HUES48 (cell line): ENCODE measurements at regions not wholly inside any gene's neighbourhood (a gene's known extent, or its start where the extent isn't known, plus 50 kb on each side); places are given as distances from the start of the nearest gene placed in this dataset.

Experiments
- H3K27ac ChIP-seq: one replicate; pipeline ENCODE4 v1.7.0; 2013; ENCODE audit warnings: low read depth, low read length, inconsistent platforms
- H3K27me3 ChIP-seq: 2 replicates; pipeline ENCODE4 v1.6.1; 2013; ENCODE audit warnings: mild to moderate bottlenecking, low read length; ENCODE audit not compliant: control insufficient read depth, insufficient read depth
- H3K36me3 ChIP-seq: 2 replicates; pipeline ENCODE4 v1.6.1; 2013; ENCODE audit warnings: low read length; ENCODE audit not compliant: control insufficient read depth, insufficient read depth
- H3K4me1 ChIP-seq: 2 replicates; pipeline ENCODE4 v1.6.1; 2013; ENCODE audit warnings: mild to moderate bottlenecking, low read length; ENCODE audit not compliant: control insufficient read depth, insufficient read depth
- H3K4me3 ChIP-seq: 2 replicates; pipeline ENCODE4 v1.5.1; 2013; ENCODE audit warnings: mild to moderate bottlenecking, low read depth, low read length
- H3K9ac ChIP-seq: 2 replicates; pipeline ENCODE4 v1.6.1; 2013; ENCODE audit warnings: mild to moderate bottlenecking, low read depth, low read length, moderate library complexity
- H3K9me3 ChIP-seq: 2 replicates; pipeline ENCODE4 v1.6.1; 2013; ENCODE audit warnings: low read length; ENCODE audit not compliant: control insufficient read depth, insufficient read depth

GRCh38 chr9:126147186-126147935 is 179.3 kb upstream of the MVB12B start:
- Histone ChIP-seq H3K9me3 (no peaks in the 10 kb centered on the region), H3K27me3 (peaks cover 41% of the 10 kb centered on the region), H3K9ac (no peak overlapping the region), H3K36me3 (no peaks in the 10 kb centered on the region), H3K4me1 (peaks cover 6% of the 10 kb centered on the region), H3K4me3 (no peak overlapping the region), H3K27ac (no peak overlapping the region)

- no peak overlapping the region for H3K4me3 ChIP-seq
- no peaks in the 10 kb centered on the region for H3K36me3 ChIP-seq
- no peak overlapping the region for H3K9ac ChIP-seq
- H3K9me3 ChIP-seq = no peaks in the 10 kb centered on the region
- peaks cover 41% of the 10 kb centered on the region for H3K27me3 ChIP-seq
- no peak overlapping the region for H3K27ac ChIP-seq
- peaks cover 6% of the 10 kb centered on the region for H3K4me1 ChIP-seq
Observed at GRCh38 chr9:126147936-126148870, 178.4 kb upstream of the MVB12B start.

GRCh38 chr9:126148994-126149393 is 177.6 kb upstream of the MVB12B start:
- no peak overlapping the region for H3K9ac ChIP-seq
- H3K4me1 ChIP-seq = peaks cover 6% of the 10 kb centered on the region
- no peak overlapping the region for H3K4me3 ChIP-seq
- no peak overlapping the region for H3K27ac ChIP-seq
- H3K27me3 ChIP-seq = peaks cover 41% of the 10 kb centered on the region
- H3K9me3 ChIP-seq = no peaks in the 10 kb centered on the region
- H3K36me3 ChIP-seq = no peaks in the 10 kb centered on the region

GRCh38 chr9:126149661-126150060 is 177.0 kb upstream of the MVB12B start:
- Histone ChIP-seq H3K36me3 (no peaks in the 10 kb centered on the region), H3K27ac (no peak overlapping the region), H3K27me3 (peaks cover 35% of the 10 kb centered on the region), H3K9ac (no peak overlapping the region), H3K4me3 (no peak overlapping the region), H3K9me3 (no peaks in the 10 kb centered on the region), H3K4me1 (peaks cover 6% of the 10 kb centered on the region)

- no peak overlapping the region for H3K9ac ChIP-seq
- peaks cover 6% of the 10 kb centered on the region for H3K4me1 ChIP-seq
- H3K9me3 ChIP-seq = no peaks in the 10 kb centered on the region
- H3K36me3 ChIP-seq = no peaks in the 10 kb centered on the region
- no peak overlapping the region for H3K27ac ChIP-seq
- no peak overlapping the region for H3K4me3 ChIP-seq
- H3K27me3 ChIP-seq = peaks cover 29% of the 10 kb centered on the region
Observed at GRCh38 chr9:126150411-126151030, 176.1 kb upstream of the MVB12B start.

- Histone ChIP-seq H3K9ac (no peak overlapping the region), H3K4me3 (no peak overlapping the region), H3K4me1 (peaks cover 6% of the 10 kb centered on the region), H3K9me3 (no peaks in the 10 kb centered on the region), H3K36me3 (no peaks in the 10 kb centered on the region), H3K27me3 (peaks cover 26% of the 10 kb centered on the region), H3K27ac (no peak overlapping the region)
Observed at GRCh38 chr9:126151031-126151685, 175.5 kb upstream of the MVB12B start.

GRCh38 chr9:126151686-126152134 is 174.9 kb upstream of the MVB12B start:
- Histone ChIP-seq H3K4me1 (peaks cover 2% of the 10 kb centered on the region), H3K9ac (no peak overlapping the region), H3K4me3 (no peak overlapping the region), H3K27ac (no peak overlapping the region), H3K9me3 (no peaks in the 10 kb centered on the region), H3K27me3 (peaks cover 22% of the 10 kb centered on the region), H3K36me3 (no peaks in the 10 kb centered on the region)

- Histone ChIP-seq H3K27ac (no peak overlapping the region), H3K9ac (no peak overlapping the region), H3K4me1 (no peaks in the 10 kb centered on the region), H3K4me3 (no peak overlapping the region), H3K36me3 (no peaks in the 10 kb centered on the region), H3K9me3 (no peaks in the 10 kb centered on the region), H3K27me3 (peaks cover 11% of the 10 kb centered on the region)
Observed at GRCh38 chr9:126152622-126153362, 173.8 kb upstream of the MVB12B start.

GRCh38 chr9:126153382-126153781 is 173.2 kb upstream of the MVB12B start:
- H3K9me3 ChIP-seq = no peaks in the 10 kb centered on the region

GRCh38 chr9:126154182-126154827 is 172.3 kb upstream of the MVB12B start:
- Histone ChIP-seq H3K9ac (no peak overlapping the region), H3K4me1 (no peaks in the 10 kb centered on the region)

More at GRCh38 chr9:126153382-126153781, 173.2 kb upstream of the MVB12B start:
- Histone ChIP-seq H3K4me1 (no peaks in the 10 kb centered on the region), H3K9ac (no peak overlapping the region), H3K27ac (no peak overlapping the region), H3K4me3 (no peak overlapping the region), H3K36me3 (no peaks in the 10 kb centered on the region), H3K27me3 (peaks cover 5% of the 10 kb centered on the region)

More at GRCh38 chr9:126154182-126154827, 172.3 kb upstream of the MVB12B start:
- H3K27me3 ChIP-seq = no peaks in the 10 kb centered on the region; the same call in 1 of the 2 replicates
- H3K9me3 ChIP-seq = no peaks in the 10 kb centered on the region
- H3K36me3 ChIP-seq = no peaks in the 10 kb centered on the region
- no peak overlapping the region for H3K27ac ChIP-seq
- H3K4me3 ChIP-seq = no peak overlapping the region
